Thymus (tissue), 11 donors: ENCODE measurements at regions not wholly inside any gene's neighbourhood (a gene's known extent, or its start where the extent isn't known, plus 50 kb on each side); places are given as distances from the start of the nearest gene placed in this dataset.

ENCODE experiments used
- DNase-seq, 9 donors: peaks; one replicate each; pipeline ENCODE4 v3.0.0-alpha.2; 2013; ENCODE audit warnings: low spot score in 9 of 9, low read depth in 6 of 9, missing footprints in 1 of 9
- H3K27ac ChIP-seq, 2 donors: one replicate each; pipeline ENCODE4 v1.5.1; 2013; ENCODE audit warnings: control low read depth in 1 of 2, low read depth in 1 of 2, low read length in 1 of 2, mild to moderate bottlenecking in 1 of 2, moderate library complexity in 1 of 2
- H3K27me3 ChIP-seq, 2 donors: one replicate each; pipeline ENCODE4 v1.5.1; 2013; ENCODE audit warnings: low read length in 1 of 2; ENCODE audit not compliant: control insufficient read depth in 2 of 2, insufficient read depth in 1 of 2
- H3K36me3 ChIP-seq, 2 donors: one replicate each; pipeline ENCODE4 v1.5.1; 2013; ENCODE audit warnings: low read length in 1 of 2, mild to moderate bottlenecking in 1 of 2, moderate library complexity in 1 of 2; ENCODE audit not compliant: control insufficient read depth in 2 of 2, insufficient read depth in 2 of 2
- H3K4me1 ChIP-seq, 2 donors: one replicate each; pipeline ENCODE4 v1.5.1; 2013; ENCODE audit warnings: low read length in 2 of 2; ENCODE audit not compliant: control insufficient read depth in 2 of 2, insufficient read depth in 2 of 2
- H3K4me3 ChIP-seq, 2 donors: one replicate each; pipeline ENCODE4 v1.5.1; 2013; ENCODE audit warnings: low read length in 2 of 2, control low read depth in 1 of 2, mild to moderate bottlenecking in 1 of 2
- H3K9me3 ChIP-seq, 2 donors: one replicate each; pipeline ENCODE4 v1.5.1; 2013; ENCODE audit warnings: low read length in 1 of 2, mild to moderate bottlenecking in 1 of 2; ENCODE audit not compliant: control insufficient read depth in 2 of 2, insufficient read depth in 1 of 2
- WGBS: extraction: QIAGEN DNeasy Blood & Tissue Kit; methylation state at CpG from one replicate; pipeline ENCODE4 v1.1.7; 2013; 5-methylcytosine and 5-hydroxymethylcytosine counted together
- donor health status: healthy.

GRCh38 chr13:73822668-73823592, 311.3 kb downstream of the KLF12 start:
- Histone ChIP-seq H3K27ac (no peak overlapping the region), H3K4me3 (no peak overlapping the region), H3K9me3 (no peaks in the 10 kb centered on the region), H3K36me3 (no peaks in the 10 kb centered on the region), H3K27me3 (no peaks in the 10 kb centered on the region), H3K4me1 (peaks cover 2 to 4% of the 10 kb centered on the region in 2 donors)
- DNase-seq, result no peak
- whole genome bisulfite sequencing, result 93% methylated on average over 6 of the region's 6 CpGs

- WGBS, result 98% methylated on average over 2 of the region's 2 CpGs
- DNase-seq, result no peak
- Histone ChIP-seq H3K4me1 (peaks cover 2% of the 10 kb centered on the region in 2 donors), H3K36me3 (no peaks in the 10 kb centered on the region), H3K27ac (no peak overlapping the region), H3K9me3 (no peaks in the 10 kb centered on the region), H3K27me3 (no peaks in the 10 kb centered on the region), H3K4me3 (no peak overlapping the region)
These were observed 313.5 kb downstream of the KLF12 start for GRCh38 chr13:73820688-73821087.

- Histone ChIP-seq H3K4me3 (no peak overlapping the region), H3K27ac (no peak overlapping the region), H3K9me3 (no peaks in the 10 kb centered on the region), H3K36me3 (no peaks in the 10 kb centered on the region), H3K27me3 (no peaks in the 10 kb centered on the region), H3K4me1 (no peaks in the 10 kb centered on the region)
- 96% methylated on average over 3 of the region's 3 CpGs for WGBS
- no peak for DNase-seq
These were observed 313.9 kb downstream of the KLF12 start for GRCh38 chr13:73820285-73820684.

GRCh38 chr13:73819711-73820110, 314.5 kb downstream of the KLF12 start:
- no peaks in the 10 kb centered on the region for H3K4me1 ChIP-seq
- DNase-seq, result no peak
- no peaks in the 10 kb centered on the region for H3K27me3 ChIP-seq
- no peaks in the 10 kb centered on the region for H3K9me3 ChIP-seq
- no peak overlapping the region for H3K27ac ChIP-seq
- no peak overlapping the region for H3K4me3 ChIP-seq
- no peaks in the 10 kb centered on the region for H3K36me3 ChIP-seq

GRCh38 chr13:73816702-73817101, 317.5 kb downstream of the KLF12 start:
- Histone ChIP-seq H3K27me3 (no peaks in the 10 kb centered on the region), H3K9me3 (no peaks in the 10 kb centered on the region), H3K4me1 (no peaks in the 10 kb centered on the region), H3K27ac (no peak overlapping the region), H3K36me3 (peaks cover 4 to 7% of the 10 kb centered on the region in 2 donors), H3K4me3 (no peak overlapping the region)
- no peak for DNase-seq
- WGBS, result 96% methylated on average over 2 of the region's 2 CpGs

GRCh38 chr13:73815796-73816195, 318.4 kb downstream of the KLF12 start:
- Histone ChIP-seq H3K4me1 (no peaks in the 10 kb centered on the region), H3K4me3 (no peak overlapping the region), H3K36me3 (peaks cover 4 to 7% of the 10 kb centered on the region in 2 donors), H3K27ac (no peak overlapping the region), H3K9me3 (no peaks in the 10 kb centered on the region), H3K27me3 (no peaks in the 10 kb centered on the region)
- DNase-seq, result no peak

- no peaks in the 10 kb centered on the region for H3K9me3 ChIP-seq
- DNase-seq, result no peak
- H3K36me3 ChIP-seq, result peaks cover 4 to 7% of the 10 kb centered on the region in 2 donors
- H3K27ac ChIP-seq, result no peak overlapping the region
- no peaks in the 10 kb centered on the region for H3K27me3 ChIP-seq
- 96% methylated on average over 1 of the region's 1 CpG for WGBS
- H3K4me1 ChIP-seq, result no peaks in the 10 kb centered on the region
- no peak overlapping the region for H3K4me3 ChIP-seq
These were observed 323.6 kb downstream of the KLF12 start for GRCh38 chr13:73810647-73811046.

- Histone ChIP-seq H3K27me3 (no peaks in the 10 kb centered on the region), H3K27ac (no peak overlapping the region), H3K4me1 (no peaks in the 10 kb centered on the region), H3K9me3 (no peaks in the 10 kb centered on the region), H3K4me3 (no peak overlapping the region), H3K36me3 (peaks cover 4 to 7% of the 10 kb centered on the region in 2 donors)
- no peak for DNase-seq
- WGBS, result 100% methylated on average over 1 of the region's 1 CpG
These were observed 324.6 kb downstream of the KLF12 start for GRCh38 chr13:73809561-73809960.

- Histone ChIP-seq H3K27ac (no peak overlapping the region), H3K36me3 (peaks cover 4% of the 10 kb centered on the region in 2 donors), H3K4me1 (no peaks in the 10 kb centered on the region), H3K4me3 (no peak overlapping the region), H3K27me3 (no peaks in the 10 kb centered on the region), H3K9me3 (no peaks in the 10 kb centered on the region)
- DNase-seq, result no peak
- WGBS, result 98% methylated on average over 5 of the region's 5 CpGs
These were observed 325.9 kb downstream of the KLF12 start for GRCh38 chr13:73808318-73808717.
